IMR-90 (cell line): ENCODE measurements at regions not wholly inside any gene's neighbourhood (a gene's known extent, or its start where the extent isn't known, plus 50 kb on each side); places are given as distances from the start of the nearest gene placed in this dataset.

Source experiments
- ATAC-seq: fragments of 200-7000 bp; cut with Tn5 transposase; 2 replicates; pipeline ENCODE4 v1.9.1; 2020; ENCODE audit warnings: low read depth, mild to moderate bottlenecking, moderate library complexity
- BruUV-seq: library from RNA; stranded (reverse); fragments of 400-500 nt; replicated peaks from 2 replicates; lab custom pipeline; 2021; lab: Mats Ljungman, UMichigan
- CTCF ChIA-PET: fragments of 300-600 bp; formaldehyde crosslinking; extraction: SDS; loops from one replicate; lab custom pipeline; 2021; ENCODE audit warnings: antibody characterized with exemption; lab: Yijun Ruan, JAX
- POLR2A ChIA-PET: fragments of 300-600 bp; sonication (Branson Sonifier 250); formaldehyde crosslinking; loops from one replicate; lab custom pipeline; 2022; ENCODE audit warnings: antibody characterized with exemption; ENCODE audit not compliant: unreplicated experiment; lab: Charles Lee
- DNase-seq: peaks from one replicate; pipeline ENCODE4 v3.0.0; 2013
- H2AFZ ChIP-seq: replicated peaks from 2 replicates; pipeline ENCODE3; 2013; ENCODE audit warnings: low read length, mild to moderate bottlenecking; ENCODE audit not compliant: poor library complexity
- H2AK5ac ChIP-seq: 2 replicates; pipeline ENCODE4 v1.6.1; 2013; ENCODE audit warnings: low read depth, low read length, inconsistent platforms
- H2AK9ac ChIP-seq: replicated peaks from 2 replicates; pipeline ENCODE3; 2013; ENCODE audit warnings: mild to moderate bottlenecking, low read depth, low read length, moderate library complexity; ENCODE audit not compliant: poor library complexity
- H2BK120ac ChIP-seq: 2 replicates; pipeline ENCODE4 v1.6.1; 2013; ENCODE audit warnings: low read depth, low read length, inconsistent platforms
- H2BK15ac ChIP-seq: 3 replicates; pipeline ENCODE4 v1.6.1; 2013; ENCODE audit warnings: low read depth, low read length, inconsistent platforms
- H2BK20ac ChIP-seq: 2 replicates; pipeline ENCODE4 v1.6.1; 2013; ENCODE audit warnings: low read depth, mild to moderate bottlenecking, inconsistent platforms, low read length, moderate library complexity
- H2BK5ac ChIP-seq: 2 replicates; pipeline ENCODE4 v1.6.1; 2013; ENCODE audit warnings: mild to moderate bottlenecking, low read depth, low read length, inconsistent platforms; ENCODE audit not compliant: poor library complexity, severe bottlenecking
- H3K14ac ChIP-seq: replicated peaks from 2 replicates; pipeline ENCODE4 v1.6.1; 2013; ENCODE audit warnings: low read depth, low read length, inconsistent platforms
- H3K18ac ChIP-seq: 2 replicates; pipeline ENCODE4 v1.6.1; 2013; ENCODE audit warnings: low read depth, low read length, control low read depth
- H3K23ac ChIP-seq: 2 replicates; pipeline ENCODE4 v1.6.1; 2013; ENCODE audit warnings: low read depth, low read length, inconsistent platforms
- H3K27ac ChIP-seq: 2 replicates; pipeline ENCODE4 v1.5.1; 2013; ENCODE audit warnings: mild to moderate bottlenecking, control low read depth, low read length; ENCODE audit not compliant: insufficient read depth
- H3K27me3 ChIP-seq: 2 replicates; pipeline ENCODE4 v1.6.1; 2013; ENCODE audit warnings: low read length; ENCODE audit not compliant: control insufficient read depth, insufficient read depth
- H3K36me3 ChIP-seq: 2 replicates; pipeline ENCODE4 v1.6.1; 2013; ENCODE audit warnings: low read length, mixed read lengths; ENCODE audit not compliant: control insufficient read depth, insufficient read depth
- H3K4ac ChIP-seq: 2 replicates; pipeline ENCODE4 v1.6.1; 2013; ENCODE audit warnings: low read depth, low read length, inconsistent platforms
- H3K4me1 ChIP-seq: 2 replicates; pipeline ENCODE4 v1.6.1; 2013; ENCODE audit warnings: low read length, mixed read lengths; ENCODE audit not compliant: control insufficient read depth, insufficient read depth
- H3K4me2 ChIP-seq: 2 replicates; pipeline ENCODE4 v1.6.1; 2013; ENCODE audit warnings: low read depth, mild to moderate bottlenecking, control low read depth, low read length, moderate library complexity
- H3K4me3 ChIP-seq: 2 replicates; pipeline ENCODE4 v1.5.1; 2013; ENCODE audit warnings: low read depth, mild to moderate bottlenecking, control low read depth, low read length, moderate library complexity; ENCODE audit not compliant: insufficient read depth
- H3K56ac ChIP-seq: 2 replicates; pipeline ENCODE4 v1.6.1; 2013; ENCODE audit warnings: low read length, inconsistent platforms; ENCODE audit not compliant: insufficient read depth; ENCODE audit errors: extremely low read depth
- H3K79me1 ChIP-seq, 2 experiments: 2 replicates each; pipeline ENCODE4 v1.6.1; 2013; ENCODE audit warnings: low read length in 2 of 2, inconsistent platforms in 1 of 2, low read depth in 1 of 2
- H3K9ac ChIP-seq: 2 replicates; pipeline ENCODE4 v1.6.1; 2013; ENCODE audit warnings: low read depth, low read length, control low read depth
- H3K9me1 ChIP-seq: 2 replicates; pipeline ENCODE4 v1.6.1; 2013; ENCODE audit warnings: low read length, inconsistent platforms; ENCODE audit not compliant: insufficient read depth
- H3K9me3 ChIP-seq: 2 replicates; pipeline ENCODE4 v1.6.1; 2013; ENCODE audit warnings: low read length; ENCODE audit not compliant: control insufficient read depth, insufficient read depth
- H4K20me1 ChIP-seq: 2 replicates; pipeline ENCODE4 v1.6.1; 2013; ENCODE audit warnings: low read length, inconsistent platforms; ENCODE audit not compliant: insufficient read depth
- H4K5ac ChIP-seq: 2 replicates; pipeline ENCODE4 v1.6.1; 2013; ENCODE audit warnings: mild to moderate bottlenecking, low read depth, low read length, control low read depth
- H4K8ac ChIP-seq, 2 experiments: 2 replicates each; pipeline ENCODE4 v1.6.1; 2013; ENCODE audit warnings: low read depth in 2 of 2, low read length in 2 of 2, control low read depth in 1 of 2, inconsistent platforms in 1 of 2
- H4K91ac ChIP-seq: 2 replicates; pipeline ENCODE4 v1.6.1; 2013; ENCODE audit warnings: low read depth, low read length, inconsistent platforms; ENCODE audit not compliant: insufficient read depth
- MAZ ChIP-seq: IDR thresholded peaks from 2 replicates; pipeline ENCODE4 v1.6.1; 2012; ENCODE audit warnings: low read depth, mild to moderate bottlenecking, low read length, improper control_type of control experiment, moderate library complexity, borderline replicate concordance
- RFX5 ChIP-seq: IDR thresholded peaks from 2 replicates; pipeline ENCODE4 v1.8.0; 2012; ENCODE audit warnings: low read depth, mild to moderate bottlenecking, low read length, moderate library complexity
- SMC3 ChIP-seq: fragments of 150-350 bp; IDR thresholded peaks from 2 replicates; pipeline ENCODE4 v1.6.1; 2016; ENCODE audit warnings: low read depth, mild to moderate bottlenecking, antibody characterized with exemption, low read length, moderate library complexity
- WGBS, 2 experiments: methylation state at CpG; one replicate each; pipeline versions ENCODE4 v1.1.5 to v1.1.7; 2013; ENCODE audit warnings: missing lambda C conversion rate in 2 of 2; ENCODE audit not compliant: insufficient read length in 1 of 2; ENCODE audit errors: extremely low coverage in 2 of 2; 5-methylcytosine and 5-hydroxymethylcytosine counted together
- dilution Hi-C: fragments of 300-500 bp; cut with HindIII; formaldehyde crosslinking; loops from one replicate; pipeline ENCODE4 v1.14.3; 2018; ENCODE audit warnings: low sequenced_read_pairs; ENCODE audit not compliant: unreplicated experiment
- in situ Hi-C: fragments of 300-500 bp; cut with MboI; formaldehyde crosslinking; loops from 3 replicates; pipeline ENCODE4 v1.14.3; 2019; ENCODE audit warnings: low sequenced_read_pairs, inconsistent platforms, mixed read lengths
- intact Hi-C: fragments of 100-400 bp; cut with micrococcal nuclease; formaldehyde crosslinking; loops from 2 replicates; pipeline ENCODE4 v1.10.0; 2022
- TF ChIP-seq, protein P1 (sequence below): conservative IDR thresholded peaks from 2 replicates; pipeline ENCODE4 v1.5.1; 2012; ENCODE audit warnings: mild to moderate bottlenecking, low read depth, low read length, improper control_type of control experiment

DNA sequence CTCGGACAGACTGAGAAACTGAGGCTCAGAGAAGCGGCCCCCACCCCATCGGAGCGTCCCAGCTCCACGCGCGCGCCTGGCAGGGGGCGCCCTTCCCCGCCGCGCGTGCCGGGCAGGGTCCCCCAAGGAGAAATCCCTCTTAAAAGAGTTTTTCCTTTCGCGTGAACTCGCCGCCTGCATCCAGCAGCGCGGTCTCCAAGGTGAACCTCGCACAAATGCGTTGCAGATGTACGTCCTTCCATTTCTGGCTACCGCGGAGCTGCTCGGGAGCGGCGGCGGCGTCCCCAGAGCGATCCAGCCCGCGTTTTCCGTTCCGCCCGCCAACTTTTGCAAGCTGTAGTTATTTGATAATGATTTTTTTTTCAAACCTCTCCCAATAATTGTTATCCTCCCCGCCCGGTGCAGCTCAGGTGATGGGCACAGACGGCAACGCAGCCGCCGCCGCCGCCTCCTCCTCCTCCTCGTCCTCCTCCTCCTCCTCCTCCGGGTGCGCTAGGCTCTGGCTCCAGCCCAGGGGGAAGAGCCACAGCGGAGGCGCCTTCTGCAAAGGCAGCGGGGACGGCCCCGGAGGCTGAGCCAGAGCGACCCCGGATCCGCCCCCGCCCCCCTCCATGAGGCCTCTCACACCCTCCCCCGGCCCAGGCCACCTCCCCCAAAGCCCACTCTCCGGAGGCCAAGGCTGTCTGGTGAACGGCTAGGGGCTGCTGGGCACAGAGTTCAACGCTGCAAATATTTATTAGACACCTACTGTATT is 74.0 kb upstream of the CUX1 start:
- no peak overlapping the region for H2AK5ac ChIP-seq
- in situ Hi-C loops (no loop called here), dilution Hi-C loops (no loop called here), intact Hi-C loops (loop anchor here (2.0 kb wide), 1 partner anchor 71 kb away; no protein-coding TSS in a partner anchor)
- H3K14ac ChIP-seq, result no peak overlapping the region
- DNase-seq, result peak; percentile 49
- CTCF ChIA-PET, result interaction anchor here (0.7 to 2.5 kb wide), 4 partner anchors 10 to 166 kb away, joined by 3 to 11 read pairs (median 4); no protein-coding TSS in a partner anchor
- H4K8ac ChIP-seq, result no peak overlapping the region
- TF ChIP-seq SMC3, result no peak
- TF ChIP-seq MAZ, result peak; percentile 42; the same call in 1 of the 2 replicates
- TF ChIP-seq, protein P1, sequence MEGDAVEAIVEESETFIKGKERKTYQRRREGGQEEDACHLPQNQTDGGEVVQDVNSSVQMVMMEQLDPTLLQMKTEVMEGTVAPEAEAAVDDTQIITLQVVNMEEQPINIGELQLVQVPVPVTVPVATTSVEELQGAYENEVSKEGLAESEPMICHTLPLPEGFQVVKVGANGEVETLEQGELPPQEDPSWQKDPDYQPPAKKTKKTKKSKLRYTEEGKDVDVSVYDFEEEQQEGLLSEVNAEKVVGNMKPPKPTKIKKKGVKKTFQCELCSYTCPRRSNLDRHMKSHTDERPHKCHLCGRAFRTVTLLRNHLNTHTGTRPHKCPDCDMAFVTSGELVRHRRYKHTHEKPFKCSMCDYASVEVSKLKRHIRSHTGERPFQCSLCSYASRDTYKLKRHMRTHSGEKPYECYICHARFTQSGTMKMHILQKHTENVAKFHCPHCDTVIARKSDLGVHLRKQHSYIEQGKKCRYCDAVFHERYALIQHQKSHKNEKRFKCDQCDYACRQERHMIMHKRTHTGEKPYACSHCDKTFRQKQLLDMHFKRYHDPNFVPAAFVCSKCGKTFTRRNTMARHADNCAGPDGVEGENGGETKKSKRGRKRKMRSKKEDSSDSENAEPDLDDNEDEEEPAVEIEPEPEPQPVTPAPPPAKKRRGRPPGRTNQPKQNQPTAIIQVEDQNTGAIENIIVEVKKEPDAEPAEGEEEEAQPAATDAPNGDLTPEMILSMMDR, result peak; percentile 41
- no peak for TF ChIP-seq RFX5
- peak overlapping the region; percentile 44 for H3K4me3 ChIP-seq
- peak; percentile 79 for ATAC-seq
- no peak overlapping the region for H2BK15ac ChIP-seq
- H2AK9ac ChIP-seq, result peak overlapping the region; percentile 31
- H3K36me3 ChIP-seq, result no peaks in the 10 kb centered on the region
- H2BK120ac ChIP-seq, result no peak overlapping the region
- peak overlapping the region; percentile 62 for H3K4me2 ChIP-seq
- POLR2A ChIA-PET, result interaction anchor here (0.7 kb wide), 1 partner anchor 15 kb away, joined by 4 read pairs; no protein-coding TSS in a partner anchor
- no peak overlapping the region for H3K27ac ChIP-seq
- H3K79me1 ChIP-seq, result no peaks in the 10 kb centered on the region
- no peak overlapping the region for H2BK5ac ChIP-seq
- H2BK20ac ChIP-seq, result no peak overlapping the region
- H3K23ac ChIP-seq, result no peak overlapping the region
- H3K9me1 ChIP-seq, result no peaks in the 10 kb centered on the region
- H3K27me3 ChIP-seq, result peaks cover 38% of the 10 kb centered on the region
- H4K91ac ChIP-seq, result no peak overlapping the region
- H4K5ac ChIP-seq, result no peak overlapping the region
- no peak overlapping the region for H3K18ac ChIP-seq
- peaks cover 3% of the 10 kb centered on the region; the same call in 1 of the 2 replicates for H3K4me1 ChIP-seq
- H3K4ac ChIP-seq, result no peak overlapping the region
- H2AFZ ChIP-seq, result peak overlapping the region; percentile 85
- WGBS, 2 experiments, result 11% methylated on average over 7 of the region's 60 CpGs; no CpG with 5 or more reads in 1 of the 2 experiments
- H3K56ac ChIP-seq, result no peak overlapping the region
- BruUV-seq, result no TSS peak
- H3K9me3 ChIP-seq, result no peaks in the 10 kb centered on the region
- no peak overlapping the region for H3K9ac ChIP-seq
- H4K20me1 ChIP-seq, result no peaks in the 10 kb centered on the region
